Stomach (tissue), 4 donors: ENCODE measurements at regions not wholly inside any gene's neighbourhood (a gene's known extent, or its start where the extent isn't known, plus 50 kb on each side); places are given as distances from the start of the nearest gene placed in this dataset.
"Not testable (repeated sequence)": the region's sequence is repeated elsewhere in the genome, so short reads cannot be mapped to it uniquely, and the experiment has no call there.

ENCODE experiments used
- CTCF ChIP-seq, 7 experiments: fragments of 450-650 bp in 4 of 7; fragments of 200-600 bp in 3 of 7; sonication (generic) in 3 of 7; IDR thresholded peaks; one replicate each; pipeline ENCODE4 v1.5.1; 2016 to 2019; ENCODE audit warnings: antibody characterized with exemption in 7 of 7, control low read depth in 2 of 7, mild to moderate bottlenecking in 1 of 7
- EP300 ChIP-seq: sonication (generic); formaldehyde crosslinking; IDR thresholded peaks from one replicate; pipeline ENCODE4 v1.6.1; 2017; ENCODE audit warnings: antibody characterized with exemption
- POLR2A ChIP-seq, 4 donors: fragments of 450-650 bp; IDR thresholded peaks; one replicate each; pipeline ENCODE4 v1.6.1; 2016; ENCODE audit warnings: antibody characterized with exemption in 4 of 4, control low read depth in 2 of 4, mild to moderate bottlenecking in 1 of 4, moderate library complexity in 1 of 4

GRCh38 chr5:34245813-34246212 is 202.8 kb upstream of the C1QTNF3 start:
- TF ChIP-seq CTCF (IDR thresholded peaks at IDR 0.05); EP300; POLR2A (IDR thresholded peaks at IDR 0.05): not testable (repeated sequence)
